ENCODE measurements at regions not wholly inside any gene's neighbourhood (a gene's known extent, or its start where the extent isn't known, plus 50 kb on each side); places are given as distances from the start of the nearest gene placed in this dataset.
"Not testable (repeated sequence)": the region's sequence is repeated elsewhere in the genome, so short reads cannot be mapped to it uniquely, and the experiment has no call there.

DNA sequence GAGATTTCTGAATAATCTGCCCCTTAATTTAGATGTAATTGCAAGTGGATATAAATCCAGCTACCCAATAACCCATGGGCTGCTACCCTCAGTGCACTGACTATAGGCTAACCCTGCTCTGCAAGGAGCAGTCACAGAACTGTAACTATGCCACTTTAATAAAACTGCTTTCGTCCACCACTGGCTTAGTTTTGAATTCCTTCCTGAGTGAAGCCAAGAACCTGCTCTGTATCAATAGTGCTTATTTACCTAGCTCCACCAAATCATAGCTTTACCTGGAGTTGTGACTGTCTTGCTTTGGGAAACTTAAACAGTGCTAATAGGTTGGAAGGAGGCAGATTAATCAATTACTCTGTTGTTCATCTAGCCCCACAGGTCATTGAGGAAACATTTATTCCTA lies 1524.4 kb upstream of the SEL1L start:
- DNase-seq (ENCODE audit: low read depth in 2 of 2) = no peak

DNA sequence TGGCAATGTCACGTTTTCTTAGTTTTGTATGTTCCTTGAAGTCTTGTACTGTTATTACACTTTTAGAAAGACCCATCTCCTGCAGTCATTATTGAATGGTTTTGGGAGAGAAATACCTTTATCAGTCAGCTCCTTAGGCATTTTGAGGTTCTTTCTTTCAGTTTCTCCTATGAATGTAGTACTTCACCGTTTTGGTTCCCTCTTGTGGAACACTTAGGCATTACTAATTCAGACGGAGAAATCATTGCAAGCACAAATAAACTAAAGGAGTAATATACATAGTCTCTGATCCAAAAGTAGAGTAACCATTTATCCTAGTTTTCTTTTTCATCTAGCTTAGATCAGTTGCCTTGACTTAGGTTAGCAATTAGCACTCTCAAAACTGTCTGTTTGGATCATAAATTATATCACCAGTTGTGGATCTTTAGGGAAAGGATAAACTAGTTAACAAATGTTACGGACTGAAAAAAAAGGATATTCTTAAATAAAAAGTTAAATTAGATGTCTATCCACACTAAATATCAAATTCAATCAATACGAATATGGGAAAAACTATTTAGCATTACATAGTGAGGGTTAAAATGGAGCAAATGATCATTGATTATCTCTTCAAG lies 1538.3 kb upstream of the SEL1L start:
- no peak for DNase-seq (ENCODE audit: low read depth in 2 of 2)

GRCh38 chr14:83085136-83085535 lies 1551.5 kb upstream of the SEL1L start:
- no peak for DNase-seq (ENCODE audit: low read depth in 2 of 2)

GRCh38 chr14:83085725-83086124 lies 1552.1 kb upstream of the SEL1L start:
- no peak for DNase-seq (ENCODE audit: low read depth in 2 of 2)

DNA sequence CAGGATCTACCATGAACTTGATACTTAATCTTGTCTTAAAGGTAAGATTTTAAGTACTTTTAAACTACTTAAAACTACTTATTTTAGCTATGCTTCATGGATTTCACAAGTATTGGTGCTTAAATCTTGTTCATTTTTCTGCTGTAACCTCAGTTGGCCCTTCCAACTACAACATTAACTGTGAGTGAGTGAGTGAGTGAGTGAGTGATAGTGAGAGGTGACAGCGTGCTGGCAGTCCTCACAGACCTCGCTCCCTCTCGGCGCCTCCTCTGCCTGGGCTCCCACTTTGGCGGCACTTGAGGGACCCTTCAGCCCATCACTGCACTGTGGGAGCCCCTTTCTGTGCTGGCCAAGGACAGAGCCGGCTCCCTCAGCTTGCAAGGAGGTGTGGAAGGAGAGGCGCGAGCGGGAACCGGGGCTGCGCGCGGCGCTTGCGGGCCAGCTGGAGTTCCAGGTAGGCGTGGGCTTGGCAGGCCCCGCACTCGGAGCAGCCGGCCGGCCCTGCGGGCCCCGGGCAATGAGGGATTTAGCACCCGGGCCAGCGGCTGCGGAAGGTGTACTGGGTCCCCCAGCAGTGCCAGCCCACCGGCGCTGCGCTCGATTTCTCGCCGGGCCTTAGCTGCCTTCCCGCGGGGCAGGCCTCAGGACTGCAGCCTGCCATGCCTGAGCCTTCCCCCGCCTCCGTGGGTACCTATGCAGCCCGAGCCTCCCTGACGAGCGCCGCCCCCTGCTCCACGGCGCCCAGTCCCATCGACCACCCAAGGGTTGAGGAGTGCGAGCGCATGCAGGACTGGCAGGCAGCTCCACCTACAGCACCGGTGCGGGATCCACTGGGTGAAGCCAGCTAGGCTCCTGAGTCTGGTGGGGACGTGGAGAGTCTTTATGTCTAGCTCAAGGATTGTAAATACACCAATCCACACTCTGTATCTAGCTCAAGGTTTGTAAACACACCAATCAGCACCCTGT lies 1558.6 kb upstream of the SEL1L start:
- DNase-seq (ENCODE audit: low read depth in 2 of 2) = not testable (repeated sequence)

GRCh38 chr14:83096092-83096491 lies 1562.4 kb upstream of the SEL1L start:
- DNase-seq (ENCODE audit: low read depth in 2 of 2) = no peak

DNA sequence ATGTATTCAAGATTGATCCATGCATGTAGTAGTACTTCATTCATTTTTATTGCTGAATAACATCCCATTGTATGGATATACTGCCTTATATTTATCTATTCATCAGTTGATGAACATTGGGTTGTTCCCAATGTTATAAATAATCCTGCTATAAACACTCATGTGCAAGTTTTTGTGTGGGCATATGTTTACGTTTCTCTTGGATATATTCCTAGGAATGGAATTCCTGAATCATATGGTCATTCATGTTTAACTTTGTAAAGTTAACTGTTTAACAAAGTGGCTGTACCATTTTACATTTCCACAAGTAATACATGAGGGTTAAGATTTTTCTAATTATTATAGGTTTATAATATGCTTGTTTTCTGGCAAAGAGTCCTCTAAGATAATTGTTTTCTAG lies 1568.2 kb upstream of the SEL1L start:
- DNase-seq (ENCODE audit: low read depth in 2 of 2) = no peak

DNA sequence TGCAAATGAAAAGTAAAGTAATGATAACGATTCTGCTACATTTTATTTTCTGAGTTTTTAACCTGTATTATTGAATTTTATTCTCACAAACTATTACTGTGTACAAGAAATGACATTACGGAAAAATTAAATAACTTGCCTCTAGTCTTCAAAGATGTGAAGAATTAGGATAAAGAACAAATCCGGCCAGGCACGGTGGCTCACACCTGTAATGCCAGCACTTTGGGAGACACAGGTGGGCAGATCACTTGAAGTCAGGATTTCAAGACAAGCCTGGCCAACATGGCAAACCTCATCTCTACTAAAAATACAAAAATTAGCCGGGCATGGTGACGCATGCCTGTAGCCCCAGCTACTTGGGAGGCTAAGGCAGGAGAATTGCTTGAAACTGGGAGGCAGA lies 1584.4 kb upstream of the SEL1L start:
- DNase-seq (ENCODE audit: low read depth in 2 of 2) = no peak

DNA sequence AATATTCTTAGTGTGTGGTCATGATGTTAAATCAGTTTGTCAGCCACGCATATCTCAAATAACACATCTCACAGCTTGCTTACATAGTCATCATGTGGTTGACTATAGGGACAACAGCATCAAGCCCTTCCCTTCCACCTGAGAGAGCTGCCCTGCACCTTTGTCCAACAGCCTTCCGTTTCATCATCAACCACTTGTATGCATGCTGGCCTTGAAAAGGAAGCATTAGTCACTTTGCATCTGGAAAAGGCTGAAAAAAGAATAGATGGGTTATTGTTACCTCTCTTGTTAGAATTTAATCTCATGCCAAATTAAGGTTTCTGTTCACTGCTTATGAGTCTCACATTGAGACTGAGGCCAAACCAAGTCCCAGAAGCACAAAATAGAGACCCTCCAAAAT lies 1586.5 kb upstream of the SEL1L start:
- no peak for DNase-seq (ENCODE audit: low read depth in 2 of 2)

DNA sequence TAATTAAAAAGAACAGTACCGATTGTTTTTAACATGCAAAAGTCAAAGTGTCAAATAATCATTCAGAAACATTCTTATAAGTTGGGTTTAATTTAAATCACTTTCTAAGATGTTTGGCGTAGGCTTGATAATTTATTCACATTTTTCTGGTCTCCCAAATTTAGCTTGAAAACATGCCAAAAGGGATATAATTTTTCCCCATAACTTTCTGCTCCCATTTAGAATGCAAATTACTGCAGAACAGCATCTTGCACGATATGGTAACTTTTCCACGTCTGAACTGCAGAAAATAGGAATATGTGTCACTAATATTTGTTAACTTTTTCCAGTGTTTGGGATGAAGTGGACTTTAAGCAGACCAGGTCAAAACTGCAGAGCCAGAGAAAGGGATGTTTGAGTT lies 1592.4 kb upstream of the SEL1L start:
- no peak for DNase-seq (ENCODE audit: low read depth in 2 of 2)

DNA sequence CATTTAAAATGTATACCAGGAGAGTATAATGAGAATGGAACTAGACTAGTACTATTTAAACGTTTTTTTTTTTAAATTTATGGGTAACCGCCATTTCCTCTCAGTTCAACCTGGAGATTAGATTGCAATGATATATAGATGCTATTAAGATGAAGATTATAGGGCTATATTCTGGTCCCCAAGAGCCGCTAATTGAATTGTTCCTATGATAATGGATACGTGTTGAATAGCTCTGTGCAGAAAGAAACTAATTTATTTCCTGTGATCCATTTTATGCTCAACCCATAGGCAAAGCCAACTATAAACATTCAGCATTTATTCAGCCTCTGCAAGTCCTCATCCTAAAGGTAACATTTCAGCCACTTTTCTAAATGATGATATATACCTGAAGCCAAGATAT lies 1595.1 kb upstream of the SEL1L start:
- no peak for DNase-seq (ENCODE audit: low read depth in 2 of 2)

DNA sequence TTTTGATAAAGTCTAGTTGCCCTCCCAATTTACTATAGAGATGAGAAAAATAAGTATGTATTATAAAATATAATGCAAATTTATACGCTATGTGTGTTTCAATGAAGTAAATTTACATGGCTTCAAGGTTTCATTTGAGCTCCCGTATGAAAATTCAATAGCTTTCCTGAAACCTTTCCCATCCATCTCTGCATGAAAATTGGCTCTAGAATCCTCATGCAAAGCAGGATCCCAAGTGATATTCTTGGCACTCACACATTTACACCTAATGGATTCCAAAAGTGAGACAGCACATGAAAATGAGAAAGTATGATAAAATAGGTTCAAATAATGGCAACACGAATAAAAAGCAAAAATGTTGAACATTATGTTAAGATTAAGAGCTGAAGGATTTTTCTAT lies 1595.8 kb upstream of the SEL1L start:
- DNase-seq (ENCODE audit: low read depth in 2 of 2) = no peak

DNA sequence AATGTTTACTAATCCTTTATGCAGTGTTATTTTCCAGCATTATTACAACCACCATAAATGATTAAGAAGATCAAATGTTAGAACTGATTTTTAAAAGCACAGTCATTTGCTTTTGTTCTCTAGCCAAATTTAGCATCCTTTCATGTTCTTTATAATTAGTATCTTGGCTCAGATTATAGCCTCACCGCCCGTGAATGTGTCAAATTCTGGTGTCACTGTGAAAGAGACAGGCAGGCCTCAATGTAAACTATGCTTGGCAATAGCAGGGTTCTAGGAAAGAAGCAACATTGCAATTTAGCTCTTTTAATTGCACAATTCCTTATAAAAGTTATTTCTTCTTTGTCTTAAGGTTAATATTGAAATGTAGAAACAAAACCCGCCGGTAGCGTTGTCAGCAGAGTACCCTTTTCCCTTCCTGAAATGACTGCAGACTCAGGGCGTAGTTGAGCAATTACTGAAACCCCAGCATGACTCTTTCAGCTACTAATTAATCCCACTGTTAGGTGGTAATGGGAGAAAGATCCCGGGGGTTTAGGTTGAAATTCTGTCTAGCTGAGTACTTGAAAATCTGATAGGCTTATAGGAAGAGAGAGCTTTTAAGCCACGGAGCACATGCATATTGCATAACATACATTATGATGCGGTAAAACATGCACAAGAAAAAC lies 1600.5 kb upstream of the SEL1L start:
- no peak for DNase-seq (ENCODE audit: low read depth in 2 of 2)

- no peak for DNase-seq (ENCODE audit: low read depth in 2 of 2)
Measured at GRCh38 chr14:83140756-83141155, 1607.1 kb upstream of the SEL1L start.

GRCh38 chr14:83147006-83147405 lies 1613.4 kb upstream of the SEL1L start:
- no peak for DNase-seq (ENCODE audit: low read depth in 2 of 2)

DNA sequence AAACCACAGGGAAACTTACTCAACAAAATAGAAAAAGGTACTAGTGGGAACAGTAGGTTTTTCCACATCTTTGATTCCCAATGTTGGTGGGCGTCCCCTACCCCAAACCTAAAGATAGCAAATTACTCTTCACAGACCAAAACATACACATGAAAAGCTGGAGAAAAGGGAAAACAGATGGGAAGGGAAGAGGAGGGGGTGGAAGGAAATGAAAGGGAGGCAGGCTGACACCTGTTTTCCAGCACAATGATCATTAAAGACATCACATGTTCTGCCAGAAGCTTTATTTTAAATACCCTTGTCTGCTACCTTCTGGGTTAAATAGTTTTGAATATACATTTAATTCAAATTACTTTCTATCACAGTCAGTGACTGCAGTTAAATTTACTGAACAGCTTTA lies 1617.9 kb upstream of the SEL1L start:
- no peak for DNase-seq (ENCODE audit: low read depth in 2 of 2)

DNA sequence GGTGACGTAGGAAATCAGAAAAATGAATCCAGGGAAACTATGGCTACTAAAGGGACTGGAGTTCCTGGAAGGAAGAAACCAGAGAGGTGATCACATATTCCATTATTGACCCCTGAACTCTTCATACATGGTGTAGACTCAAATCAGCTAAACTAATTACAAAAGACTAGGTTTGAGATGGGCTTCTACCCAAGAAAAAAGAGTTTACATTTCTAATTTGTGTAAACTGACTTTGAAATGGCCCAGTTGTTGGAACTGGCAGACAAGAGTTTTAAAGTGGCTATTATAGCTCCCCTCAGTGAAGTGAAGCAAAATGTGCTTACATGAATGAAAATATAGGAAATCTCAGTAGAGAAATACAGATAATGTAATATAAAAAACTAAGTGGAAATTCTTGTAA lies 1619.4 kb upstream of the SEL1L start:
- DNase-seq (ENCODE audit: low read depth in 2 of 2) = no peak

GRCh38 chr14:83162361-83162929 lies 1628.8 kb upstream of the SEL1L start:
- no peak for DNase-seq (ENCODE audit: low read depth in 2 of 2)

GRCh38 chr14:83163016-83163415 lies 1629.4 kb upstream of the SEL1L start:
- no peak for DNase-seq (ENCODE audit: low read depth in 2 of 2)

GRCh38 chr14:83164016-83164415 lies 1630.4 kb upstream of the SEL1L start:
- DNase-seq (ENCODE audit: low read depth in 2 of 2) = no peak

- DNase-seq (ENCODE audit: low read depth in 2 of 2) = no peak
Measured at GRCh38 chr14:83164591-83164990, 1630.9 kb upstream of the SEL1L start.

GRCh38 chr14:83170165-83170564 lies 1636.5 kb upstream of the SEL1L start:
- no peak for DNase-seq (ENCODE audit: low read depth in 2 of 2)
